Lung (tissue), 11 donors: ENCODE measurements at regions not wholly inside any gene's neighbourhood (a gene's known extent, or its start where the extent isn't known, plus 50 kb on each side); places are given as distances from the start of the nearest gene placed in this dataset.
"Not testable (repeated sequence)": the region's sequence is repeated elsewhere in the genome, so short reads cannot be mapped to it uniquely, and the experiment has no call there.

ENCODE experiments used
- ATAC-seq: fragments of 200-7000 bp; cut with Tn5 transposase; one replicate; pipeline ENCODE4 v1.9.1; 2020; ENCODE audit warnings: moderate number of reproducible peaks; ENCODE audit not compliant: insufficient read depth, low FRiP score
- DNase-seq, 3 donors: peaks; one replicate each; pipeline ENCODE4 v3.0.0-alpha.2; 2013 to 2017
- H3K27ac ChIP-seq, 2 donors: one replicate each; pipeline ENCODE4 v1.5.1; 2013; ENCODE audit warnings: mild to moderate bottlenecking in 2 of 2, moderate library complexity in 2 of 2, control low read depth in 1 of 2, inconsistent platforms in 1 of 2, low read depth in 1 of 2, low read length in 1 of 2
- H3K27me3 ChIP-seq, 3 donors: one replicate each; pipeline ENCODE4 v1.5.1; 2013; ENCODE audit warnings: low read length in 2 of 3; ENCODE audit not compliant: control insufficient read depth in 3 of 3, insufficient read depth in 3 of 3
- H3K36me3 ChIP-seq, 4 donors: one replicate each; pipeline ENCODE4 v1.5.1; 2013; ENCODE audit warnings: low read length in 4 of 4, mild to moderate bottlenecking in 1 of 4, moderate library complexity in 1 of 4; ENCODE audit not compliant: control insufficient read depth in 4 of 4, insufficient read depth in 4 of 4
- H3K4me1 ChIP-seq, 5 donors: one replicate each; pipeline ENCODE4 v1.5.1; 2013; ENCODE audit warnings: low read length in 5 of 5, mild to moderate bottlenecking in 2 of 5, moderate library complexity in 1 of 5; ENCODE audit not compliant: control insufficient read depth in 5 of 5, insufficient read depth in 5 of 5
- H3K4me3 ChIP-seq: one replicate; pipeline ENCODE4 v1.5.1; 2013; ENCODE audit warnings: mild to moderate bottlenecking, control low read depth, moderate library complexity
- H3K9ac ChIP-seq, 2 donors: one replicate each; pipeline ENCODE4 v1.5.1; 2013; ENCODE audit warnings: low read length in 2 of 2, control low read depth in 1 of 2; ENCODE audit not compliant: insufficient read depth in 1 of 2
- H3K9me3 ChIP-seq, 4 donors: one replicate each; pipeline ENCODE4 v1.5.1; 2013; ENCODE audit warnings: low read length in 3 of 4, mild to moderate bottlenecking in 1 of 4, moderate library complexity in 1 of 4; ENCODE audit not compliant: control insufficient read depth in 4 of 4, insufficient read depth in 3 of 4
- CTCF ChIP-seq: IDR thresholded peaks from 2 replicates; pipeline ENCODE4 v1.5.1; 2012; ENCODE audit warnings: mild to moderate bottlenecking; ENCODE audit errors: control extremely low read depth, extremely low read depth
- WGBS, 2 donors: extraction: QIAGEN DNeasy Blood & Tissue Kit; methylation state at CpG; one replicate each; pipeline ENCODE4 v1.1.7; 2013; 5-methylcytosine and 5-hydroxymethylcytosine counted together
- donor health status: control.
- donor health status: control.
- donor health status: Bipolar disorder and iron deficiency.
- donor health status: healthy.
- donor health status: DM: yes; HTN: yes; CAD: no.

- Histone ChIP-seq H3K9me3 (no peaks in the 10 kb centered on the region), H3K27ac (no peak overlapping the region), H3K4me1 (no peaks in the 10 kb centered on the region), H3K36me3 (no peaks in the 10 kb centered on the region), H3K27me3 (peaks cover 0 to 2% (median 0%) of the 10 kb centered on the region in 3 donors), H3K9ac (no peak overlapping the region), H3K4me3 (no peak overlapping the region)
- WGBS, 2 donors: 87 to 90% methylated on average over 6 of the region's 6 CpGs
- no peak for TF ChIP-seq CTCF
- ATAC-seq (no peak), DNase-seq (no peak)
These were observed 131.3 kb upstream of the PCDH20 start for GRCh38 chr13:61546911-61547310.

GRCh38 chr13:61546413-61546812, 130.8 kb upstream of the PCDH20 start:
- Histone ChIP-seq H3K36me3 (no peaks in the 10 kb centered on the region), H3K4me1 (no peaks in the 10 kb centered on the region), H3K27ac (no peak overlapping the region), H3K9ac (no peak overlapping the region), H3K27me3 (peaks cover 0 to 2% (median 0%) of the 10 kb centered on the region in 3 donors), H3K4me3 (no peak overlapping the region), H3K9me3 (no peaks in the 10 kb centered on the region)
- no peak for DNase-seq
- TF ChIP-seq CTCF: no peak
- ATAC-seq: no peak
- 81 to 89% methylated on average over 4 of the region's 4 CpGs for WGBS, 2 donors

GRCh38 chr13:61536433-61536832, 120.8 kb upstream of the PCDH20 start:
- ATAC-seq (no peak), DNase-seq (no peak)
- 62 to 67% methylated on average over 1 of the region's 1 CpG for WGBS, 2 donors
- Histone ChIP-seq H3K4me1 (no peaks in the 10 kb centered on the region), H3K27me3 (no peaks in the 10 kb centered on the region), H3K9me3 (no peaks in the 10 kb centered on the region), H3K9ac (no peak overlapping the region), H3K36me3 (no peaks in the 10 kb centered on the region), H3K4me3 (no peak overlapping the region), H3K27ac (no peak overlapping the region)
- no peak for TF ChIP-seq CTCF

GRCh38 chr13:61531383-61532065, 115.9 kb upstream of the PCDH20 start:
- H3K36me3 ChIP-seq: no peaks in the 10 kb centered on the region
- H3K27me3 ChIP-seq: no peaks in the 10 kb centered on the region
- H3K4me1 ChIP-seq: no peaks in the 10 kb centered on the region
- 59 to 64% methylated on average over 10 of the region's 10 CpGs for WGBS, 2 donors
- no peak for ATAC-seq
- no peak for TF ChIP-seq CTCF
- DNase-seq: no peak
- H3K27ac ChIP-seq: no peak overlapping the region
- H3K4me3 ChIP-seq: no peak overlapping the region
- H3K9ac ChIP-seq: no peak overlapping the region
- H3K9me3 ChIP-seq: peaks cover 0 to under 1% (median 0%) of the 10 kb centered on the region in 4 donors

- H3K27me3 ChIP-seq: not testable (repeated sequence)
These were observed 103.6 kb upstream of the PCDH20 start for GRCh38 chr13:61519214-61519613.

More at GRCh38 chr13:61519214-61519613, 103.6 kb upstream of the PCDH20 start:
- not testable (repeated sequence) for H3K36me3 ChIP-seq, H3K4me1 ChIP-seq, H3K9ac ChIP-seq, DNase-seq, H3K4me3 ChIP-seq, ATAC-seq, H3K27ac ChIP-seq, H3K9me3 ChIP-seq
- WGBS, 2 donors: 79 to 87% methylated on average over 5 of the region's 5 CpGs
